ENCODE measurements at regions not wholly inside any gene's neighbourhood (a gene's known extent, or its start where the extent isn't known, plus 50 kb on each side); places are given as distances from the start of the nearest gene placed in this dataset.

DNA sequence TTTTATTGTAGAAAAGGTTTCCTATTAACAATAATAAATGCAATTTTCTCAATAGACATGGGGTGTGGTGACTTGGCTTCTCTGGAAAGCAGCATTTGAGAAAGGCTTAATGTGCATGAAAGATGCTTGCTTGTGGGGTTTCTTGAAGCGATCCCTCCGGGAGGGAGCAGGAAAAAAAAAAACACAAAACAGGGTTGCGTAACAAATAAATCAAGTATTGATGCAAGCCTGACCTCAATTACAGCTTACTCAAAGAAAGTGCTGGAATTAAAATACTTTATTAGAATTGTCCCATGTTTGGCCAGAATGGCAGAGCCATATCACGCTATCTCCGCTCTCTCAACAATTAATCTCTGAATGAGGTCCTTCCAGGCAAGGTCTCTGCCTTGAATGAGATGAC, 1612.5 kb downstream of the REEP3 start:
- Histone ChIP-seq H3K79me2 (ENCODE audit: insufficient read depth, low read length) (no peaks in the 10 kb centered on the region), H3K27ac (ENCODE audit: low read depth, low read length) (no peak overlapping the region), H3K9me2 (replicated peaks; ENCODE audit: insufficient read depth, low read length) (no peaks in the 10 kb centered on the region), H2AFZ (ENCODE audit: low read depth, low read length, severe bottlenecking) (no peak overlapping the region), H3F3A (ENCODE audit: insufficient read depth) (no peaks in the 10 kb centered on the region), H3K9me3 (ENCODE audit: insufficient read depth, low read length) (no peaks in the 10 kb centered on the region), H3K27me3 (ENCODE audit: low read length) (no peaks in the 10 kb centered on the region), H3K4me3 (ENCODE audit: insufficient read depth, low read length, poor library complexity, severe bottlenecking) (no peak overlapping the region), H3K4me2 (ENCODE audit: low read depth, low read length, poor library complexity, severe bottlenecking) (no peak overlapping the region), H4K20me1 (ENCODE audit: low read depth, low read length) (no peaks in the 10 kb centered on the region), H3K36me3 (ENCODE audit: low read length) (no peaks in the 10 kb centered on the region), H3K9ac (ENCODE audit: low read length) (no peak overlapping the region)
- TF ChIP-seq EZH2phosphoT487 (conservative IDR thresholded peaks at IDR 0.05; ENCODE audit: low read length) = no peak
- TF ChIP-seq, protein P1, sequence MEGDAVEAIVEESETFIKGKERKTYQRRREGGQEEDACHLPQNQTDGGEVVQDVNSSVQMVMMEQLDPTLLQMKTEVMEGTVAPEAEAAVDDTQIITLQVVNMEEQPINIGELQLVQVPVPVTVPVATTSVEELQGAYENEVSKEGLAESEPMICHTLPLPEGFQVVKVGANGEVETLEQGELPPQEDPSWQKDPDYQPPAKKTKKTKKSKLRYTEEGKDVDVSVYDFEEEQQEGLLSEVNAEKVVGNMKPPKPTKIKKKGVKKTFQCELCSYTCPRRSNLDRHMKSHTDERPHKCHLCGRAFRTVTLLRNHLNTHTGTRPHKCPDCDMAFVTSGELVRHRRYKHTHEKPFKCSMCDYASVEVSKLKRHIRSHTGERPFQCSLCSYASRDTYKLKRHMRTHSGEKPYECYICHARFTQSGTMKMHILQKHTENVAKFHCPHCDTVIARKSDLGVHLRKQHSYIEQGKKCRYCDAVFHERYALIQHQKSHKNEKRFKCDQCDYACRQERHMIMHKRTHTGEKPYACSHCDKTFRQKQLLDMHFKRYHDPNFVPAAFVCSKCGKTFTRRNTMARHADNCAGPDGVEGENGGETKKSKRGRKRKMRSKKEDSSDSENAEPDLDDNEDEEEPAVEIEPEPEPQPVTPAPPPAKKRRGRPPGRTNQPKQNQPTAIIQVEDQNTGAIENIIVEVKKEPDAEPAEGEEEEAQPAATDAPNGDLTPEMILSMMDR (IDR thresholded peaks at IDR 0.05; ENCODE audit: insufficient read depth, low read length, poor library complexity, severe bottlenecking) = no peak

DNA sequence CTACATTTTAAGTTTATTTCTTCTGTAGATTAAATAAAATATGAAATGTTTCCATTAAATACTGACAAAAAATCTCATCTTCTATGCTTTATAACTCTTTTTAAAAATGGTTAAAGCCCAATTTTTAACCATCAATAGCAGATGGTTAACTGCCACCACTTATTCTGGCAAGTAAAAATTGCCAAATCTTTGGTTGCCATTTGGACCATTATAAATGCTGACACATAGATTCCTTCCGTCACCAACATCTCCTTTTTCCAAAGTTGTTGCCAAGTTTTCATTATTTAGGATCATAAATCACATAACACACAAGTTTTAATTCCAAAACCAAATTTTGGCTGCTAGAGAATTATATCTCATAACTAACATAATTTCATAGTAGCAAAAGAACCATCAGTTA, 1614.3 kb downstream of the REEP3 start:
- H3K27me3 ChIP-seq (ENCODE audit: low read length) = no peaks in the 10 kb centered on the region
- H3K79me2 ChIP-seq (ENCODE audit: insufficient read depth, low read length) = no peaks in the 10 kb centered on the region
- no peak overlapping the region for H3K4me2 ChIP-seq (ENCODE audit: low read depth, low read length, poor library complexity, severe bottlenecking)
- no peaks in the 10 kb centered on the region for H3F3A ChIP-seq (ENCODE audit: insufficient read depth)
- H4K20me1 ChIP-seq (ENCODE audit: low read depth, low read length) = no peaks in the 10 kb centered on the region
- H3K36me3 ChIP-seq (ENCODE audit: low read length) = no peaks in the 10 kb centered on the region
- no peak overlapping the region for H2AFZ ChIP-seq (ENCODE audit: low read depth, low read length, severe bottlenecking)
- H3K9me3 ChIP-seq (ENCODE audit: insufficient read depth, low read length) = no peaks in the 10 kb centered on the region
- H3K9me2 ChIP-seq (replicated peaks; ENCODE audit: insufficient read depth, low read length) = no peaks in the 10 kb centered on the region
- H3K9ac ChIP-seq (ENCODE audit: low read length) = no peak overlapping the region
- H3K4me3 ChIP-seq (ENCODE audit: insufficient read depth, low read length, poor library complexity, severe bottlenecking) = no peak overlapping the region
- no peak overlapping the region for H3K27ac ChIP-seq (ENCODE audit: low read depth, low read length)
- no peak for TF ChIP-seq EZH2phosphoT487 (conservative IDR thresholded peaks at IDR 0.05; ENCODE audit: low read length)
- TF ChIP-seq, protein P1 (IDR thresholded peaks at IDR 0.05; ENCODE audit: insufficient read depth, low read length, poor library complexity, severe bottlenecking) = no peak

DNA sequence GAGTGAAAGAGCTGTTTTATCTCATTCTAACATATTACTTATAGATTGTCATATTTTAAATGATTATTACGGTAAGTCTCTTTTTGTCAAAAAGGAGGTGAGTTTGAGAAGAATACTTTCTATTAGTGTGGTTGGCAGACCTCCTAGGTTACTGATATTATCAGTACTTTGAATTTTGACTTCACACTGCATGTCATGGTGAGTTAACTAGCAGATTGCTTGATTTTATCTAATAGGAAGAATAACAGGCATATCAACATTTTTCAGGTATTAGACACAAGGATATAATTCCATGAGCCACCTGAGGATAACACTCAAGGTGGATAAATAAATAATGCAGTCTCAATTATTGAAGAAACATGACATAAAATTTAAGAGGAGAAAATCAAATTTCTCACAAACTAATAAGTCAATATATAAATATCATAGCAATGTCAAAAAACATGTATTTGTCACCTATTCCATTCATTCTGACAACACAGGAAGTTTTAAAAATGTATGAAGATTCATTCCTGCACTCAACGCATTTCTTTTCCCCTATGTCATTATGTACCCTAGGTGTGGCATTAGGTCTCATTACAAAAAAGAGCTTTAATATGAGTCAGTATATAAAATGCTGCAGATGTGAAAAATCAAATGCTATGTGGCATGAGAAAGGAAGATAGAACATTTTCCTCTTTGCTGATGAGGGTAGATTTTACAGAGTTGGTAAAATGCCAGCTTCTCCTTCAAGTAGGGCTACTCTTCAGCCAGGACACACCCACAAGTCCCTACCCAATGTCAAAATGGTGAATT, 1621.6 kb downstream of the REEP3 start:
- no peak overlapping the region for H3K4me2 ChIP-seq (ENCODE audit: low read depth, low read length, poor library complexity, severe bottlenecking)
- H2AFZ ChIP-seq (ENCODE audit: low read depth, low read length, severe bottlenecking) = no peak overlapping the region
- no peak overlapping the region for H3K9ac ChIP-seq (ENCODE audit: low read length)
- no peak overlapping the region for H3K4me3 ChIP-seq (ENCODE audit: insufficient read depth, low read length, poor library complexity, severe bottlenecking)
- H3K79me2 ChIP-seq (ENCODE audit: insufficient read depth, low read length) = no peaks in the 10 kb centered on the region
- TF ChIP-seq, protein P1 (IDR thresholded peaks at IDR 0.05; ENCODE audit: insufficient read depth, low read length, poor library complexity, severe bottlenecking) = no peak
- no peak for TF ChIP-seq EZH2phosphoT487 (conservative IDR thresholded peaks at IDR 0.05; ENCODE audit: low read length)
- no peaks in the 10 kb centered on the region for H3K36me3 ChIP-seq (ENCODE audit: low read length)
- H3K9me3 ChIP-seq (ENCODE audit: insufficient read depth, low read length) = no peaks in the 10 kb centered on the region
- no peaks in the 10 kb centered on the region for H3F3A ChIP-seq (ENCODE audit: insufficient read depth)
- no peak overlapping the region for H3K27ac ChIP-seq (ENCODE audit: low read depth, low read length)
- no peaks in the 10 kb centered on the region for H3K9me2 ChIP-seq (replicated peaks; ENCODE audit: insufficient read depth, low read length)
- H4K20me1 ChIP-seq (ENCODE audit: low read depth, low read length) = no peaks in the 10 kb centered on the region
- H3K27me3 ChIP-seq (ENCODE audit: low read length) = no peaks in the 10 kb centered on the region
